HG02588 (cell line): ENCODE measurements at regions not wholly inside any gene's neighbourhood (a gene's known extent, or its start where the extent isn't known, plus 50 kb on each side); places are given as distances from the start of the nearest gene placed in this dataset.

Source experiments
- ATAC-seq: cut with Tn5 transposase; IDR thresholded peaks from one replicate; pipeline ENCODE4 v1.9.1; 2021; ENCODE audit warnings: mild to moderate bottlenecking, moderate library complexity; ENCODE audit not compliant: unreplicated experiment

GRCh38 chr1:56357927-56358690 lies 221.3 kb downstream of the PLPP3 start:
- no peak for ATAC-seq

- ATAC-seq, result no peak
These were observed 222.9 kb downstream of the PLPP3 start for GRCh38 chr1:56356376-56356990.

GRCh38 chr1:56355918-56356317 lies 223.4 kb downstream of the PLPP3 start:
- ATAC-seq, result no peak

- no peak for ATAC-seq
These were observed 223.9 kb downstream of the PLPP3 start for GRCh38 chr1:56355422-56355821.

GRCh38 chr1:56345831-56346230 lies 233.5 kb downstream of the PLPP3 start:
- no peak for ATAC-seq

GRCh38 chr1:56340977-56341376 lies 238.4 kb downstream of the PLPP3 start:
- no peak for ATAC-seq

- no peak for ATAC-seq
These were observed 239.4 kb downstream of the PLPP3 start for GRCh38 chr1:56339786-56340465.

GRCh38 chr1:56339093-56339492 lies 240.3 kb downstream of the PLPP3 start:
- no peak for ATAC-seq

- no peak for ATAC-seq
These were observed 242.4 kb downstream of the PLPP3 start for GRCh38 chr1:56336982-56337381.

GRCh38 chr1:56335394-56335793 lies 244.0 kb downstream of the PLPP3 start:
- no peak for ATAC-seq

GRCh38 chr1:56334047-56334446 lies 245.3 kb downstream of the PLPP3 start:
- ATAC-seq, result no peak

- no peak for ATAC-seq
These were observed 245.9 kb downstream of the PLPP3 start for GRCh38 chr1:56333461-56333860.

GRCh38 chr1:56331892-56332567 lies 247.3 kb downstream of the PLPP3 start:
- no peak for ATAC-seq

- ATAC-seq, result no peak
These were observed 248.0 kb downstream of the PLPP3 start for GRCh38 chr1:56331207-56331891.

- ATAC-seq, result peak; percentile 92
These were observed 248.9 kb downstream of the PLPP3 start for GRCh38 chr1:56330391-56331026.

- no peak for ATAC-seq
These were observed 249.4 kb downstream of the PLPP3 start for GRCh38 chr1:56329970-56330369.

GRCh38 chr1:56327195-56327594 lies 252.2 kb downstream of the PLPP3 start:
- no peak for ATAC-seq

- no peak for ATAC-seq
These were observed 253.3 kb downstream of the PLPP3 start for GRCh38 chr1:56326056-56326455.

GRCh38 chr1:56324504-56324903 lies 254.9 kb downstream of the PLPP3 start:
- no peak for ATAC-seq

- ATAC-seq, result no peak
These were observed 257.2 kb downstream of the PLPP3 start for GRCh38 chr1:56322211-56322610.

- no peak for ATAC-seq
These were observed 258.2 kb downstream of the PLPP3 start for GRCh38 chr1:56321150-56321490.
